Keratinocyte (primary cell): ENCODE measurements at regions not wholly inside any gene's neighbourhood (a gene's known extent, or its start where the extent isn't known, plus 50 kb on each side); places are given as distances from the start of the nearest gene placed in this dataset.

Source experiments
- EZH2 ChIP-seq: IDR thresholded peaks from one replicate; pipeline ENCODE4 v1.6.1; 2012; ENCODE audit warnings: inconsistent platforms, mild to moderate bottlenecking, low read length, moderate library complexity
- TF ChIP-seq, protein P1 (sequence below), 3 experiments: IDR thresholded peaks in 1 of 3; conservative IDR thresholded peaks in 1 of 3; optimal IDR thresholded peaks in 1 of 3; 2 replicates in 2 of 3; 3 replicates in 1 of 3; pipeline versions ENCODE3 to v1.5.1; 2011; ENCODE audit warnings: low read length in 3 of 3, mild to moderate bottlenecking in 3 of 3, moderate library complexity in 2 of 3, control low read depth in 1 of 3, inconsistent platforms in 1 of 3; ENCODE audit not compliant: insufficient read depth in 2 of 3; ENCODE audit errors: extremely low read depth in 1 of 3

DNA sequence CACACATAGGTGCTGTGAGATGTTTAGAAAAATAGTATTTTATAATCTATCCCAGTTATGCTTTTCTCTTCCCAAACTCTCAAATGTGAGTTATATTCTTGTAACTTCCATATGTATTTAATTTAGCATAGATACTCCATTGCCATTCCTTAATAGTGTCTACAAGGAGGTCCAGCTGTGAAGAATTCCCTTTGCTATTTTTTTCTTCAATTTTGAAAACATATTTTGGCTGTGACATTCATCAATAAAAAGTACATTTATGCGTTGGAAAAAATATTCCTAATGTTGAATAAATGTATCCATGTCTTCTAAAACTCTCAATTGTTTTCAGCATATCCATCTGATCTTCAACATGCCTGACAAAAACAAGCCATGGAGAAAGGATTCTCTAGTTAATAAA, 1402.0 kb upstream of the SEL1L start:
- no peak for TF ChIP-seq EZH2
- TF ChIP-seq, protein P1, sequence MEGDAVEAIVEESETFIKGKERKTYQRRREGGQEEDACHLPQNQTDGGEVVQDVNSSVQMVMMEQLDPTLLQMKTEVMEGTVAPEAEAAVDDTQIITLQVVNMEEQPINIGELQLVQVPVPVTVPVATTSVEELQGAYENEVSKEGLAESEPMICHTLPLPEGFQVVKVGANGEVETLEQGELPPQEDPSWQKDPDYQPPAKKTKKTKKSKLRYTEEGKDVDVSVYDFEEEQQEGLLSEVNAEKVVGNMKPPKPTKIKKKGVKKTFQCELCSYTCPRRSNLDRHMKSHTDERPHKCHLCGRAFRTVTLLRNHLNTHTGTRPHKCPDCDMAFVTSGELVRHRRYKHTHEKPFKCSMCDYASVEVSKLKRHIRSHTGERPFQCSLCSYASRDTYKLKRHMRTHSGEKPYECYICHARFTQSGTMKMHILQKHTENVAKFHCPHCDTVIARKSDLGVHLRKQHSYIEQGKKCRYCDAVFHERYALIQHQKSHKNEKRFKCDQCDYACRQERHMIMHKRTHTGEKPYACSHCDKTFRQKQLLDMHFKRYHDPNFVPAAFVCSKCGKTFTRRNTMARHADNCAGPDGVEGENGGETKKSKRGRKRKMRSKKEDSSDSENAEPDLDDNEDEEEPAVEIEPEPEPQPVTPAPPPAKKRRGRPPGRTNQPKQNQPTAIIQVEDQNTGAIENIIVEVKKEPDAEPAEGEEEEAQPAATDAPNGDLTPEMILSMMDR (optimal IDR thresholded peaks at IDR 0.05 in 1 of 3, IDR thresholded peaks at IDR 0.05 in 1 of 3, conservative IDR thresholded peaks at IDR 0.05 in 1 of 3; ENCODE audit: extremely low read depth in 1 of 3, insufficient read depth in 2 of 3, low read length in 3 of 3): no peak
